ENCODE measurements at regions not wholly inside any gene's neighbourhood (a gene's known extent, or its start where the extent isn't known, plus 50 kb on each side); places are given as distances from the start of the nearest gene placed in this dataset.
A peak's percentile ranks its signal among the peaks of the same experiment; 100 is the strongest.

GRCh38 chr10:28959850-28960501, 282.7 kb downstream of the BAMBI start:
- RAD21 ChIA-PET (ENCODE audit: unreplicated experiment), result no interaction called here
- no peak overlapping the region for H3K27ac ChIP-seq (ENCODE audit: control insufficient read depth, insufficient read depth)
- CTCF ChIA-PET, result interaction anchor here (1.2 kb wide), 1 partner anchor 9 kb away, joined by 3 read pairs; no protein-coding TSS in a partner anchor
- no peak overlapping the region for H3K4me3 ChIP-seq
- peak; percentile 45; the same call in 1 of the 2 replicates for TF ChIP-seq ATF7 (IDR thresholded peaks at IDR 0.05; ENCODE audit: low read depth)
- TF ChIP-seq IKZF2 (IDR thresholded peaks at IDR 0.05), result no peak
- DNase-seq (ENCODE audit: low read depth, low spot score) (no peak), ATAC-seq (no peak), FAIRE-seq (no peak)
- H3K79me2 ChIP-seq (ENCODE audit: control insufficient read depth, insufficient read depth, low read length), result no peaks in the 10 kb centered on the region
- H3K27me3 ChIP-seq (replicated peaks in 1 of 2; ENCODE audit: control insufficient read depth in 2 of 2, insufficient read depth in 2 of 2, low read length in 1 of 2), result no peaks in the 10 kb centered on the region
- H3K9ac ChIP-seq (ENCODE audit: control insufficient read depth, insufficient read depth, low read length), result no peak overlapping the region
- H3K4me1 ChIP-seq (ENCODE audit: control insufficient read depth, insufficient read depth, low read length), result no peaks in the 10 kb centered on the region
- no peaks in the 10 kb centered on the region for H3K36me3 ChIP-seq (ENCODE audit: control insufficient read depth in 2 of 2, insufficient read depth in 2 of 2, low read length in 1 of 2)
- POLR2A ChIA-PET, result no interaction called here
- H2AFZ ChIP-seq (ENCODE audit: control insufficient read depth, low read depth, low read length), result no peak overlapping the region
- no TSS peak for BruUV-seq (replicated peaks)
- H3K4me2 ChIP-seq (ENCODE audit: control insufficient read depth, insufficient read depth), result no peak overlapping the region
- 62% methylated on average over 7 of the region's 7 CpGs for WGBS (ENCODE audit: insufficient coverage, insufficient replicate concordance, low lambda C conversion rate, missing lambda C conversion rate)
- SMC1A ChIA-PET (ENCODE audit: uncharacterized antibody, unreplicated experiment), result no interaction called here
- no peaks in the 10 kb centered on the region for H3K9me3 ChIP-seq (replicated peaks; ENCODE audit: control insufficient read depth, insufficient read depth, low read length)
- intact Hi-C loops (cut with micrococcal nuclease; ENCODE audit: unreplicated experiment) (no loop called here), in situ Hi-C loops (cut with MboI) (no loop called here)
- no peaks in the 10 kb centered on the region for H4K20me1 ChIP-seq (ENCODE audit: control insufficient read depth, insufficient read depth)

DNA sequence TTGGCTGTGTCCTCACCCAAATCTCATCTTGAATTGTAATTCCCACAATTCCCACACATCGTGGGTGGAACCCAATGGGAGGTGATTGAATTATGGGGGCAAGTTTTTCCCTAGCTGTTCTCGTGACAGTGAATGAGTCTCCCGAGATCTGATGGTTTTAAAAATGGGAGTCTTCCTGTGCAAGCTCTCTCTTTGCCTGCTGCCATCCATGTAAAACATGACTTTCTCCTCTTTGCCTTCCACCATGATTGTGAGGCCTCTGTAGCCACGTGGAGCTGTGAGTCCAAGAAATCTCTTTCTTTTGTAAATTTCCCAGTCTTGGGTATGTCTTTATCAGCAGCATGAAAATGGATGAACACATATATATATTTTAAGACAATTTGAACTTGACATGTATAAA, 285.4 kb downstream of the BAMBI start:
- intact Hi-C loops (cut with micrococcal nuclease; ENCODE audit: unreplicated experiment), result no loop called here
- ChIA-PET SMC1A (ENCODE audit: uncharacterized antibody, unreplicated experiment) (no interaction called here), POLR2A (no interaction called here), CTCF (interaction anchor here (1.1 to 1.3 kb wide), 2 partner anchors 9 to 15 kb away, joined by 3 read pairs; no protein-coding TSS in a partner anchor), RAD21 (ENCODE audit: unreplicated experiment) (no interaction called here)
- no peak overlapping the region for H3K9ac ChIP-seq (ENCODE audit: control insufficient read depth, insufficient read depth, low read length)
- H4K20me1 ChIP-seq (ENCODE audit: control insufficient read depth, insufficient read depth), result no peaks in the 10 kb centered on the region
- DNase-seq (ENCODE audit: low read depth, low spot score) (no peak), FAIRE-seq (no peak), ATAC-seq (no peak)
- TF ChIP-seq TARDBP (IDR thresholded peaks at IDR 0.05; ENCODE audit: borderline replicate concordance), result no peak
- H3K4me2 ChIP-seq (ENCODE audit: control insufficient read depth, insufficient read depth), result no peak overlapping the region
- no peaks in the 10 kb centered on the region for H3K79me2 ChIP-seq (ENCODE audit: control insufficient read depth, insufficient read depth, low read length)
- no peak overlapping the region for H2AFZ ChIP-seq (ENCODE audit: control insufficient read depth, low read depth, low read length)
- H3K27me3 ChIP-seq (replicated peaks in 1 of 2; ENCODE audit: control insufficient read depth in 2 of 2, insufficient read depth in 2 of 2, low read length in 1 of 2), result no peaks in the 10 kb centered on the region
- in situ Hi-C loops (cut with MboI), result no loop called here
- no peaks in the 10 kb centered on the region for H3K9me3 ChIP-seq (replicated peaks; ENCODE audit: control insufficient read depth, insufficient read depth, low read length)
- no peaks in the 10 kb centered on the region for H3K36me3 ChIP-seq (ENCODE audit: control insufficient read depth in 2 of 2, insufficient read depth in 2 of 2, low read length in 1 of 2)
- H3K4me3 ChIP-seq, result no peak overlapping the region
- H3K4me1 ChIP-seq (ENCODE audit: control insufficient read depth, insufficient read depth, low read length), result no peaks in the 10 kb centered on the region
- no peak overlapping the region for H3K27ac ChIP-seq (ENCODE audit: control insufficient read depth, insufficient read depth)
- no TSS peak for BruUV-seq (replicated peaks)
- WGBS (ENCODE audit: insufficient coverage, insufficient replicate concordance, low lambda C conversion rate, missing lambda C conversion rate), result 1% methylated on average over 4 of the region's 4 CpGs

Measured in GM12878 (cell line).